ENCODE measurements at regions not wholly inside any gene's neighbourhood (a gene's known extent, or its start where the extent isn't known, plus 50 kb on each side); places are given as distances from the start of the nearest gene placed in this dataset.

GRCh38 chr13:68023838-68024581 lies 793.9 kb upstream of the PCDH9 start:
- DNase-seq (ENCODE audit: low spot score), result no peak
- H3K9ac ChIP-seq (ENCODE audit: low read depth in 1 of 2, low read length in 2 of 2), result no peak overlapping the region
- WGBS, result 76% methylated on average over 15 of the region's 15 CpGs
- no peak overlapping the region for H3K4me3 ChIP-seq (ENCODE audit: low read depth in 1 of 3, low read length in 3 of 3)
- H3K27ac ChIP-seq (ENCODE audit: low read depth in 1 of 2, low read length in 2 of 2), result no peak overlapping the region
- no peak for TF ChIP-seq HNF4G (IDR thresholded peaks at IDR 0.05)
- TF ChIP-seq YY1 (IDR thresholded peaks at IDR 0.05), result no peak
- no peak for TF ChIP-seq ZBTB33 (IDR thresholded peaks at IDR 0.05)
- TF ChIP-seq RAD21 (IDR thresholded peaks at IDR 0.05), result no peak
- TF ChIP-seq, protein P1, sequence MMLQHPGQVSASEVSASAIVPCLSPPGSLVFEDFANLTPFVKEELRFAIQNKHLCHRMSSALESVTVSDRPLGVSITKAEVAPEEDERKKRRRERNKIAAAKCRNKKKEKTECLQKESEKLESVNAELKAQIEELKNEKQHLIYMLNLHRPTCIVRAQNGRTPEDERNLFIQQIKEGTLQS (IDR thresholded peaks at IDR 0.05), result no peak
- no peak for TF ChIP-seq NR2F2 (IDR thresholded peaks at IDR 0.05)
- no peak for TF ChIP-seq FOXA1 (IDR thresholded peaks at IDR 0.05)
- TF ChIP-seq, protein P2, sequence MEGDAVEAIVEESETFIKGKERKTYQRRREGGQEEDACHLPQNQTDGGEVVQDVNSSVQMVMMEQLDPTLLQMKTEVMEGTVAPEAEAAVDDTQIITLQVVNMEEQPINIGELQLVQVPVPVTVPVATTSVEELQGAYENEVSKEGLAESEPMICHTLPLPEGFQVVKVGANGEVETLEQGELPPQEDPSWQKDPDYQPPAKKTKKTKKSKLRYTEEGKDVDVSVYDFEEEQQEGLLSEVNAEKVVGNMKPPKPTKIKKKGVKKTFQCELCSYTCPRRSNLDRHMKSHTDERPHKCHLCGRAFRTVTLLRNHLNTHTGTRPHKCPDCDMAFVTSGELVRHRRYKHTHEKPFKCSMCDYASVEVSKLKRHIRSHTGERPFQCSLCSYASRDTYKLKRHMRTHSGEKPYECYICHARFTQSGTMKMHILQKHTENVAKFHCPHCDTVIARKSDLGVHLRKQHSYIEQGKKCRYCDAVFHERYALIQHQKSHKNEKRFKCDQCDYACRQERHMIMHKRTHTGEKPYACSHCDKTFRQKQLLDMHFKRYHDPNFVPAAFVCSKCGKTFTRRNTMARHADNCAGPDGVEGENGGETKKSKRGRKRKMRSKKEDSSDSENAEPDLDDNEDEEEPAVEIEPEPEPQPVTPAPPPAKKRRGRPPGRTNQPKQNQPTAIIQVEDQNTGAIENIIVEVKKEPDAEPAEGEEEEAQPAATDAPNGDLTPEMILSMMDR (IDR thresholded peaks at IDR 0.05; ENCODE audit: low read depth, low read length, missing input control), result no peak
- TF ChIP-seq GABPA (IDR thresholded peaks at IDR 0.05 in 1 of 2, conservative IDR thresholded peaks at IDR 0.05 in 1 of 2), result no peak
- no peak for TF ChIP-seq HNF4A (conservative IDR thresholded peaks at IDR 0.05)
- TF ChIP-seq JUND (IDR thresholded peaks at IDR 0.05), result no peak
- TF ChIP-seq EGR1 (IDR thresholded peaks at IDR 0.05; ENCODE audit: low read depth in 2 of 2), result no peak
- no peak for TF ChIP-seq SP1 (IDR thresholded peaks at IDR 0.05)
- TF ChIP-seq FOXA2 (IDR thresholded peaks at IDR 0.05), result no peak
- TF ChIP-seq, protein P3, sequence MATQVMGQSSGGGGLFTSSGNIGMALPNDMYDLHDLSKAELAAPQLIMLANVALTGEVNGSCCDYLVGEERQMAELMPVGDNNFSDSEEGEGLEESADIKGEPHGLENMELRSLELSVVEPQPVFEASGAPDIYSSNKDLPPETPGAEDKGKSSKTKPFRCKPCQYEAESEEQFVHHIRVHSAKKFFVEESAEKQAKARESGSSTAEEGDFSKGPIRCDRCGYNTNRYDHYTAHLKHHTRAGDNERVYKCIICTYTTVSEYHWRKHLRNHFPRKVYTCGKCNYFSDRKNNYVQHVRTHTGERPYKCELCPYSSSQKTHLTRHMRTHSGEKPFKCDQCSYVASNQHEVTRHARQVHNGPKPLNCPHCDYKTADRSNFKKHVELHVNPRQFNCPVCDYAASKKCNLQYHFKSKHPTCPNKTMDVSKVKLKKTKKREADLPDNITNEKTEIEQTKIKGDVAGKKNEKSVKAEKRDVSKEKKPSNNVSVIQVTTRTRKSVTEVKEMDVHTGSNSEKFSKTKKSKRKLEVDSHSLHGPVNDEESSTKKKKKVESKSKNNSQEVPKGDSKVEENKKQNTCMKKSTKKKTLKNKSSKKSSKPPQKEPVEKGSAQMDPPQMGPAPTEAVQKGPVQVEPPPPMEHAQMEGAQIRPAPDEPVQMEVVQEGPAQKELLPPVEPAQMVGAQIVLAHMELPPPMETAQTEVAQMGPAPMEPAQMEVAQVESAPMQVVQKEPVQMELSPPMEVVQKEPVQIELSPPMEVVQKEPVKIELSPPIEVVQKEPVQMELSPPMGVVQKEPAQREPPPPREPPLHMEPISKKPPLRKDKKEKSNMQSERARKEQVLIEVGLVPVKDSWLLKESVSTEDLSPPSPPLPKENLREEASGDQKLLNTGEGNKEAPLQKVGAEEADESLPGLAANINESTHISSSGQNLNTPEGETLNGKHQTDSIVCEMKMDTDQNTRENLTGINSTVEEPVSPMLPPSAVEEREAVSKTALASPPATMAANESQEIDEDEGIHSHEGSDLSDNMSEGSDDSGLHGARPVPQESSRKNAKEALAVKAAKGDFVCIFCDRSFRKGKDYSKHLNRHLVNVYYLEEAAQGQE (IDR thresholded peaks at IDR 0.05), result no peak
- TF ChIP-seq TAF1 (conservative IDR thresholded peaks at IDR 0.05), result no peak
- TF ChIP-seq, protein P4, sequence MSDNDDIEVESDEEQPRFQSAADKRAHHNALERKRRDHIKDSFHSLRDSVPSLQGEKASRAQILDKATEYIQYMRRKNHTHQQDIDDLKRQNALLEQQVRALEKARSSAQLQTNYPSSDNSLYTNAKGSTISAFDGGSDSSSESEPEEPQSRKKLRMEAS (IDR thresholded peaks at IDR 0.05), result no peak
- no peak for TF ChIP-seq RXRA (IDR thresholded peaks at IDR 0.05)
- no peaks in the 10 kb centered on the region for H3K27me3 ChIP-seq (ENCODE audit: control insufficient read depth in 4 of 4, insufficient read depth in 4 of 4, low read length in 3 of 4)
- H3K4me1 ChIP-seq (ENCODE audit: control insufficient read depth in 4 of 4, insufficient read depth in 4 of 4, low read length in 3 of 4), result no peaks in the 10 kb centered on the region
- H3K36me3 ChIP-seq (ENCODE audit: control insufficient read depth in 4 of 4, insufficient read depth in 3 of 4, low read depth in 1 of 4, low read length in 3 of 4), result no peaks in the 10 kb centered on the region
- no peaks in the 10 kb centered on the region for H3K9me3 ChIP-seq (ENCODE audit: control insufficient read depth in 4 of 4, low read length in 3 of 4)
